Heart right ventricle (tissue), 16 donors: ENCODE measurements at regions not wholly inside any gene's neighbourhood (a gene's known extent, or its start where the extent isn't known, plus 50 kb on each side); places are given as distances from the start of the nearest gene placed in this dataset.

Experiments used
- ATAC-seq, 8 donors: fragments of 200-7000 bp; cut with Tn5 transposase; one replicate each; pipeline ENCODE4 v1.9.1; 2020; ENCODE audit warnings: mild to moderate bottlenecking in 8 of 8, moderate library complexity in 8 of 8, moderate number of reproducible peaks in 1 of 8
- DNase-seq, 2 donors: peaks; one replicate each; pipeline ENCODE4 v3.0.0-alpha.2; 2020
- H3K27ac ChIP-seq, 10 donors: fragments of 200-600 bp; sonication (generic) in 2 of 10; one replicate each; pipeline versions ENCODE4 v1.5.0 to v1.8.0; 2020 to 2022; ENCODE audit warnings: mild to moderate bottlenecking in 3 of 10
- H3K27me3 ChIP-seq, 7 donors: fragments of 200-600 bp; one replicate each; pipeline ENCODE4 v1.8.0; 2021 to 2022; ENCODE audit warnings: mild to moderate bottlenecking in 2 of 7
- H3K36me3 ChIP-seq, 9 donors: fragments of 200-600 bp; sonication (generic) in 1 of 9; one replicate each; pipeline versions ENCODE4 v1.5.0 to v1.8.0; 2020 to 2022; ENCODE audit warnings: mild to moderate bottlenecking in 2 of 9
- H3K4me1 ChIP-seq, 9 donors: fragments of 200-600 bp; sonication (generic) in 1 of 9; one replicate each; pipeline versions ENCODE4 v1.5.0 to v1.8.0; 2020 to 2022; ENCODE audit warnings: mild to moderate bottlenecking in 4 of 9
- H3K4me3 ChIP-seq, 10 donors: fragments of 200-600 bp; sonication (generic) in 2 of 10; one replicate each; pipeline versions ENCODE4 v1.5.0 to v1.8.0; 2020 to 2022; ENCODE audit warnings: mild to moderate bottlenecking in 7 of 10, moderate library complexity in 2 of 10
- H3K9me3 ChIP-seq, 11 donors: fragments of 200-600 bp in 10 of 11; sonication (generic) in 2 of 11; one replicate each; pipeline versions ENCODE4 v1.5.0 to v1.8.0; 2013 to 2022; ENCODE audit warnings: mild to moderate bottlenecking in 2 of 11, control low read depth in 1 of 11, moderate library complexity in 1 of 11
- WGBS, 2 donors: extraction: QIAGEN DNeasy Blood & Tissue Kit; methylation state at CpG; one replicate each; pipeline ENCODE4 v1.1.7; 2013; ENCODE audit warnings: inconsistent platforms in 1 of 2; 5-methylcytosine and 5-hydroxymethylcytosine counted together
- intact Hi-C, 10 donors: fragments of 100-400 bp; cut with DNase I; formaldehyde crosslinking; loops; one replicate each; pipeline versions ENCODE4 v1.11.1 to v1.14.2; 2022
- TF ChIP-seq, protein P1 (sequence below), 9 donors: fragments of 200-600 bp; sonication (generic) in 2 of 9; IDR thresholded peaks; one replicate each; pipeline versions ENCODE4 v1.5.0 to v1.8.0; 2021 to 2022; ENCODE audit warnings: antibody characterized with exemption in 9 of 9, mild to moderate bottlenecking in 5 of 9, moderate library complexity in 1 of 9
- donor health status: Arrhythmogenic right ventricular cardiomyopathy.
- donor health status: ischemic (EF 13 %, LVEDD 7.1; RV severe dilation, severe dysfunction).
- donor health status: healthy with polysubstance abuse.
- donor health status: DM: no; HTN: yes; CAD: no.
- donor health status: DM: no; HTN: no; CAD: no.
- donor health status: ischemic (EF 25% LVEDD 6.9; RV normal size, moderate dysfunction).
- donor health status: ischemic (EF 25% LVEDD 5.7; RV mildly dilated, moderate dysfunction).
- donor health status: healthy.
- donor health status: DM: yes; HTN: yes; CAD: no.
- donor health status: Ischemic cardiomyopathy.
- donor health status: ischemic (EF 35%, LVEDD 5.7; RV mildly dilated, moderate dysfunction).
- donor health status: nonischemic (EF 11% LVEDD 7.7; RV severe dilation, severe dysfunction).
- donor health status: DM: yes; HTN: yes; CAD: no.
- donor health status: PGD.
- donor health status: ischemic (EF 29% LVEDD 5.4; RV normal size, mild dysfunction).
- donor health status: nonischemic (EF 23%, LVEDD 6.1; RV moderate dilation, normal function).

DNA sequence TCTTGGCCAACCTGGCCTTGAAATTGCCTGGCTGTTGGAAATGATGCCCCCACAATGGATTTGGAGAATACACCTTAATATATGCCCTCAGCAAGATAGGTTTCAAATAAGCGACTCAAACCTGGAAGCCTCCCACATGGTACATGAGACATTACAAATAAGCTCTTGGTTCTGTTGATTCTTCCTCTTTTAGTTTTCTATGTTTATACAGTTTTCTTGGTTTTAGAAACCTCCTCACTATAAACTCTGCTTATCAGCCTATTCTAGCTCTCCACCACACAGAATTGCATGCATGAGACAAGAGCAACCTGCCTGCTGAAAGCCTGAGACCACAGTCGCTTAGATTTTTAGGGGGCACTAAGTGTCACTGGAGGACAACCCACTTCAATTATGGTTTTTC lies 108.8 kb upstream of the PREP start:
- intact Hi-C loops, result no loop called here
- TF ChIP-seq, protein P1, sequence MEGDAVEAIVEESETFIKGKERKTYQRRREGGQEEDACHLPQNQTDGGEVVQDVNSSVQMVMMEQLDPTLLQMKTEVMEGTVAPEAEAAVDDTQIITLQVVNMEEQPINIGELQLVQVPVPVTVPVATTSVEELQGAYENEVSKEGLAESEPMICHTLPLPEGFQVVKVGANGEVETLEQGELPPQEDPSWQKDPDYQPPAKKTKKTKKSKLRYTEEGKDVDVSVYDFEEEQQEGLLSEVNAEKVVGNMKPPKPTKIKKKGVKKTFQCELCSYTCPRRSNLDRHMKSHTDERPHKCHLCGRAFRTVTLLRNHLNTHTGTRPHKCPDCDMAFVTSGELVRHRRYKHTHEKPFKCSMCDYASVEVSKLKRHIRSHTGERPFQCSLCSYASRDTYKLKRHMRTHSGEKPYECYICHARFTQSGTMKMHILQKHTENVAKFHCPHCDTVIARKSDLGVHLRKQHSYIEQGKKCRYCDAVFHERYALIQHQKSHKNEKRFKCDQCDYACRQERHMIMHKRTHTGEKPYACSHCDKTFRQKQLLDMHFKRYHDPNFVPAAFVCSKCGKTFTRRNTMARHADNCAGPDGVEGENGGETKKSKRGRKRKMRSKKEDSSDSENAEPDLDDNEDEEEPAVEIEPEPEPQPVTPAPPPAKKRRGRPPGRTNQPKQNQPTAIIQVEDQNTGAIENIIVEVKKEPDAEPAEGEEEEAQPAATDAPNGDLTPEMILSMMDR (IDR thresholded peaks at IDR 0.05), result no peak
- Histone ChIP-seq H3K4me1 (peaks cover 5 to 36% (median 22%) of the 10 kb centered on the region in 9 donors), H3K27me3 (peaks cover 0 to 4% (median 0%) of the 10 kb centered on the region in 7 donors), H3K36me3 (no peaks in the 10 kb centered on the region), H3K27ac (no peak overlapping the region), H3K9me3 (no peaks in the 10 kb centered on the region), H3K4me3 (no peak overlapping the region)
- DNase-seq, result no peak
- WGBS, 2 donors, result 95 to 97% methylated on average over 2 of the region's 2 CpGs
- no peak for ATAC-seq

DNA sequence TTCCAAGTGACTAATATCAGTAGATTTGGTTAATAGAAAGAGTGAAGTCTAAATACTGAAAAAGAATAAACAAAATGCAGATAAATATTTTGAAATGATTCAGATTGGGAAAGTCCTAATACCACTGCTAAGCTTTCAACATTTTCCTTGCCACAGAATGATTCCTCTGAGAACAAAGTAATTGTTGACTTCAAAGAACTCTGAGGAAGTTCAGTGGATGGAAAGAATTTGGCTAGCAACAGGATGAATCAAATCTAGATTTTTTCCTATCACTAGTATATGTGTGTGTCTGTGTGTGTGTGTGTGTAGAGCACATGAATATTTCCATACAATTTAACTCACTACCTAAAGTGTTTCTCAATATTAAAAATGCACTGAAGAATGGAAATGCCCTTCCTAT lies 107.9 kb upstream of the PREP start:
- intact Hi-C loops, result no loop called here
- Histone ChIP-seq H3K9me3 (no peaks in the 10 kb centered on the region), H3K36me3 (no peaks in the 10 kb centered on the region), H3K4me3 (no peak overlapping the region), H3K4me1 (peaks cover 5 to 36% (median 22%) of the 10 kb centered on the region in 9 donors), H3K27me3 (peaks cover 0 to 5% (median 0%) of the 10 kb centered on the region in 7 donors), H3K27ac (no peak overlapping the region)
- ATAC-seq, result no peak
- TF ChIP-seq, protein P1 (IDR thresholded peaks at IDR 0.05), result no peak
- no peak for DNase-seq

DNA sequence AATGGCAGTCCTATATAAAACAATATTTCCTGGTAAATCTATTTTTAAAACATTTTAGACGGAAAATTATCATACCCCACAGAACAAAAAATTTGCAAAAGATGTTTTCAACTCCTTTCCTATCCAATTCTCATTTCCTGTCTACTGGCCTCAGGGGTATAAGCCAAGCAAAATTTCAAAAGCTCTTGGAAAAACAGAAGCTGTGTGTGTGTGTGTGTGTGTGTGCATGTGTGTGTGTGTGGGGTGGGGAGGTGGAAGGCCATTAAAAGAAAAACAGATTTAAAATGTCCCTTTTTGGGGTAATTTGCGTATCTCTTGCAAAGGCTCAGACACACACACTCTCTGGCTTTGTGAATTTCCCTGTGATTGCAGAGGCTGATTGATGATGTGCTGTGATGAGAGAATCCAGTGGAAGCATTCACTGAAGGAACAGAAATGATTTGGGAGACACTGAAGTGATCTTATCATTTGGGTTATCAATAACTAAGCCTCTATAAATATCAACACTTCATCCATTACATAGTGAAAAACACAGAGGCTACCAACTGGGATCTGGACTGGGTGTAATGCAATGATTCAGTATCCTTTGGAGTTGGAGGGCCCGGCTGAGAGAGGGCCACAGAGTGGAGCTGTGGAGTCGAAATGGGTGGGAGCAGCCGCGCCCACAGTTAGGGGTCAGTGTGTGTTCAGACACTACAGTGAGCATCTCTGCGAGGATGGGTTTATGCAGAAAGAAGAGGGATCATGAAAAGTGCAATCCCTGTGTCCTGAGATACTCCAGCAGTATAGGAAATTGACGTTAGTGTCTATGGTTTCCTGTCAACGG lies 106.8 kb upstream of the PREP start:
- intact Hi-C loops, result no loop called here
- DNase-seq (peak; percentile 29 to 82), ATAC-seq (peak in 7 of 8 donors; percentile 66 to 88 (median 78))
- peak overlapping the region in 4 of 10 donors; percentile 14 to 49 (median 28) for H3K27ac ChIP-seq
- TF ChIP-seq, protein P1 (IDR thresholded peaks at IDR 0.05), result peak in 8 of 9 donors; percentile 16 to 65 (median 39)
- no peaks in the 10 kb centered on the region for H3K36me3 ChIP-seq
- 24 to 25% methylated on average over 9 of the region's 9 CpGs for WGBS, 2 donors
- no peak overlapping the region for H3K4me3 ChIP-seq
- H3K4me1 ChIP-seq, result peaks cover 5 to 38% (median 22%) of the 10 kb centered on the region in 9 donors
- no peaks in the 10 kb centered on the region for H3K9me3 ChIP-seq
- H3K27me3 ChIP-seq, result peaks cover 0 to 5% (median 0%) of the 10 kb centered on the region in 7 donors

DNA sequence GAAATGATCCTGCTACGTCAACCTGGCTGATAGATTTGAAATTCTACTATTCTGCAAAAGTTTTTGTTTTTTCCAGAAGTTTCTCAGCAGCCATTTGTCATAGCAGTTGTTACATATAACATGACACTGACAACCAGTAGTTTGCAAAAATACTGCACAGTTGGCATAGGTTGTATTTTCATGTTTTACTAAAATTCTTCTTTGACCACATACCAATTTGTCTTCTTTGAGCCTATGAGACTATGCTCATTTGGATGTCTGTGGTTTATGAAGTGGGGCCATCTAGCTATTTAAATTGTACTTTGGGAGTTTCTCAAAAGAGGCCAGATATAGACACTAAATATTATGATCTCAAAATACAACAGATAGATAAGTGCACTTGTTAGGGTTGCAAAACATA lies 104.9 kb upstream of the PREP start:
- H3K4me3 ChIP-seq, result no peak overlapping the region
- no peak overlapping the region for H3K27ac ChIP-seq
- no peaks in the 10 kb centered on the region for H3K36me3 ChIP-seq
- peaks cover 5 to 38% (median 17%) of the 10 kb centered on the region in 9 donors for H3K4me1 ChIP-seq
- TF ChIP-seq, protein P1 (IDR thresholded peaks at IDR 0.05), result no peak
- WGBS, 2 donors, result 100% methylated on average over 1 of the region's 1 CpG
- DNase-seq (no peak), ATAC-seq (no peak)
- no peaks in the 10 kb centered on the region for H3K9me3 ChIP-seq
- intact Hi-C loops, result no loop called here
- peaks cover 0 to 5% (median 0%) of the 10 kb centered on the region in 7 donors for H3K27me3 ChIP-seq
